Colonic mucosa (tissue), 4 donors: ENCODE measurements at regions not wholly inside any gene's neighbourhood (a gene's known extent, or its start where the extent isn't known, plus 50 kb on each side); places are given as distances from the start of the nearest gene placed in this dataset.
"Not testable (repeated sequence)": the region's sequence is repeated elsewhere in the genome, so short reads cannot be mapped to it uniquely, and the experiment has no call there.

Experiments
- DNase-seq: peaks from one replicate; pipeline ENCODE4 v3.0.0-alpha.2; 2020
- H3K27ac ChIP-seq: fragments of 200-600 bp; one replicate; pipeline ENCODE4 v1.8.0; 2021
- H3K27me3 ChIP-seq: fragments of 200-600 bp; one replicate; pipeline ENCODE4 v1.8.0; 2021
- H3K36me3 ChIP-seq: fragments of 200-600 bp; one replicate; pipeline ENCODE4 v1.8.0; 2021
- H3K4me1 ChIP-seq: fragments of 200-600 bp; one replicate; pipeline ENCODE4 v1.8.0; 2021; ENCODE audit warnings: mild to moderate bottlenecking
- H3K4me3 ChIP-seq: fragments of 200-600 bp; one replicate; pipeline ENCODE4 v1.8.0; 2021
- H3K9ac ChIP-seq, 2 donors: one replicate each; pipeline ENCODE4 v1.7.0; 2013; ENCODE audit warnings: control low read depth in 2 of 2, low read depth in 2 of 2, low read length in 2 of 2
- H3K9me3 ChIP-seq: fragments of 200-600 bp; one replicate; pipeline ENCODE4 v1.8.0; 2021
- intact Hi-C: fragments of 100-400 bp; cut with DNase I; formaldehyde crosslinking; loops from one replicate; pipeline ENCODE4 v1.14.1; 2022
- TF ChIP-seq, protein P1 (sequence below): fragments of 200-600 bp; IDR thresholded peaks from one replicate; pipeline ENCODE4 v1.8.0; 2022; ENCODE audit warnings: antibody characterized with exemption, mild to moderate bottlenecking
- donor health status: healthy.
- donor health status: DM: no; HTN: no; CAD: no.
- donor health status: DM: no; HTN: no; CAD: no.

GRCh38 chr16:31785126-31785525 lies 88.5 kb upstream of the ZNF267 start:
- no peak overlapping the region for H3K9ac ChIP-seq
- no peaks in the 10 kb centered on the region for H3K4me1 ChIP-seq
- H3K27me3 ChIP-seq: no peaks in the 10 kb centered on the region
- H3K9me3 ChIP-seq: no peaks in the 10 kb centered on the region
- no peak overlapping the region for H3K27ac ChIP-seq
- no peaks in the 10 kb centered on the region for H3K36me3 ChIP-seq
- no peak for DNase-seq
- intact Hi-C loops: no loop called here
- TF ChIP-seq, protein P1, sequence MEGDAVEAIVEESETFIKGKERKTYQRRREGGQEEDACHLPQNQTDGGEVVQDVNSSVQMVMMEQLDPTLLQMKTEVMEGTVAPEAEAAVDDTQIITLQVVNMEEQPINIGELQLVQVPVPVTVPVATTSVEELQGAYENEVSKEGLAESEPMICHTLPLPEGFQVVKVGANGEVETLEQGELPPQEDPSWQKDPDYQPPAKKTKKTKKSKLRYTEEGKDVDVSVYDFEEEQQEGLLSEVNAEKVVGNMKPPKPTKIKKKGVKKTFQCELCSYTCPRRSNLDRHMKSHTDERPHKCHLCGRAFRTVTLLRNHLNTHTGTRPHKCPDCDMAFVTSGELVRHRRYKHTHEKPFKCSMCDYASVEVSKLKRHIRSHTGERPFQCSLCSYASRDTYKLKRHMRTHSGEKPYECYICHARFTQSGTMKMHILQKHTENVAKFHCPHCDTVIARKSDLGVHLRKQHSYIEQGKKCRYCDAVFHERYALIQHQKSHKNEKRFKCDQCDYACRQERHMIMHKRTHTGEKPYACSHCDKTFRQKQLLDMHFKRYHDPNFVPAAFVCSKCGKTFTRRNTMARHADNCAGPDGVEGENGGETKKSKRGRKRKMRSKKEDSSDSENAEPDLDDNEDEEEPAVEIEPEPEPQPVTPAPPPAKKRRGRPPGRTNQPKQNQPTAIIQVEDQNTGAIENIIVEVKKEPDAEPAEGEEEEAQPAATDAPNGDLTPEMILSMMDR: no peak
- no peak overlapping the region for H3K4me3 ChIP-seq

DNA sequence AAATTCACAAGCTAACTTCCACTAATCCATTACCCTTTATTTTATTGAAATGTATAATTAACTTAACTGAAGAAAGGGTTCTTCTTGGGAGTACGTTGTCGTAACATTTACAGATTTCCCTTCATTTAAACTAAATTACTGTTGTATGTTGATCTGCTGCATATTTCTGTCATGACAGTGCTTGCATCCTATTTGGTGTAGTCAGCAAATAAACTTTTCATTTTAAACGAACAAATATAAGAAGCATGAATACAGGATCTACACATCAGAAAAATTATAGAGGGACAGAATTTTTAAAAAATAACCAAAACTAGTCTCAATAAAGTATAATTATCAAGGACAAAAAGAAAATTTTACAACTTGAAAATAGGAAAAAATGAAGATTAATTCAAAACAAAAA lies 66.5 kb upstream of the ZNF267 start:
- Histone ChIP-seq H3K9ac (no peak overlapping the region), H3K9me3 (no peaks in the 10 kb centered on the region), H3K4me1 (no peaks in the 10 kb centered on the region), H3K36me3 (no peaks in the 10 kb centered on the region), H3K4me3 (no peak overlapping the region), H3K27me3 (no peaks in the 10 kb centered on the region), H3K27ac (no peak overlapping the region)
- no peak for DNase-seq
- TF ChIP-seq, protein P1: no peak
- intact Hi-C loops: no loop called here

GRCh38 chr16:31810863-31811262 lies 62.7 kb upstream of the ZNF267 start:
- Histone ChIP-seq H3K27ac (no peak overlapping the region), H3K4me1 (no peaks in the 10 kb centered on the region), H3K9ac (no peak overlapping the region), H3K27me3 (no peaks in the 10 kb centered on the region), H3K9me3 (no peaks in the 10 kb centered on the region), H3K4me3 (no peak overlapping the region), H3K36me3 (no peaks in the 10 kb centered on the region)
- DNase-seq: no peak
- intact Hi-C loops: no loop called here
- TF ChIP-seq, protein P1: no peak

- DNase-seq, H3K9me3 ChIP-seq, intact Hi-C loops, H3K9ac ChIP-seq, H3K27me3 ChIP-seq, H3K4me3 ChIP-seq, H3K27ac ChIP-seq, H3K4me1 ChIP-seq, H3K36me3 ChIP-seq: not testable (repeated sequence)
Observed at GRCh38 chr16:31816141-31816540, 57.5 kb upstream of the ZNF267 start.

DNA sequence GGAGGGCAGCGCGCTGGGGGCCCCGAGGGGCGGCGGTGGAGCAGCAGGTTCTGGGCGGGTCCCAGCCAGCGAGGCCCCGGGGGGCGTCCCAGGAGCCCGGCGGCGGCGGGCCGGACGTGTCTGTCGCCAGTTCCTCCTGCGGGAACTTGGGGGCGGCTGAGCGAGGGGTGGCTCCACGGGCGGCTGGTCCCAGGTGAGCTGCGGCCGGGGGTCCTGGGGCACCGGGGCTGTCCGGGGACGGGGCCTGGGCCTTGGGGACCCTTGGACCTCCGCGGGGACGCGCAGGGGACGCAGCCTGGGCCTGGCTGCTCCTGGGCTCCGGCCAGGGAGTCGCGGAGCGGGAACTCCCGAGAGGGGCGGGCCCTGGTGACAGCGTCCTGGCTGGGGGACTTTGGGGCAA lies 54.2 kb upstream of the ZNF267 start:
- TF ChIP-seq, protein P1: no peak
- Histone ChIP-seq H3K36me3 (no peaks in the 10 kb centered on the region), H3K4me3 (no peak overlapping the region), H3K9me3 (no peaks in the 10 kb centered on the region), H3K27ac (no peak overlapping the region), H3K27me3 (no peaks in the 10 kb centered on the region), H3K9ac (no peak overlapping the region), H3K4me1 (no peaks in the 10 kb centered on the region)
- no peak for DNase-seq
- intact Hi-C loops: no loop called here

DNA sequence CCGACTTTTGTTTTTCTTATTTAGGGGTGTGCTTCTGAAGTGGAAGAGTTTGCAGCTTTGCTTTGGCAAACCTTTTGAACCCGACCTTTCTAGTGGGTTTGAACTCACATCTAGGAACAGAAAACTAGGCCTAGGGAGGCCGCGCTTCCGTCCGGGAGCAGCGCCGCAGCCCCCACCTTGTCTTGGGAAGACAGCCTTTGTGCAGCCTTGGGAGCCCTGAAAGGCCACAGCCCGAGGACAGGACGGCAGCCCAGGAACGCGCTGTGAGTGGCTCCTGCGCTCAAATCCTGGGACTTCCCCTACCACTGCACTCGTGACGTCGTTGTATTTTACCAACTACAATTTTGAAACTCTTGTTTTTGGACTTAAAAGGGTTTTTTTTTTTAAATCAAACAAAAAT lies 53.7 kb upstream of the ZNF267 start:
- H3K27me3 ChIP-seq: no peaks in the 10 kb centered on the region
- H3K4me3 ChIP-seq: no peak overlapping the region

More for the DNA sequence above, 53.7 kb upstream of the ZNF267 start:
- intact Hi-C loops: no loop called here
- Histone ChIP-seq H3K9me3 (no peaks in the 10 kb centered on the region), H3K4me1 (no peaks in the 10 kb centered on the region), H3K36me3 (no peaks in the 10 kb centered on the region), H3K9ac (no peak overlapping the region), H3K27ac (no peak overlapping the region)
- TF ChIP-seq, protein P1: no peak
- no peak for DNase-seq
